Epidermal melanocyte (primary cell): ENCODE measurements at regions not wholly inside any gene's neighbourhood (a gene's known extent, or its start where the extent isn't known, plus 50 kb on each side); places are given as distances from the start of the nearest gene placed in this dataset.
"Not testable (repeated sequence)": the region's sequence is repeated elsewhere in the genome, so short reads cannot be mapped to it uniquely, and the experiment has no call there.

Experiments used
- DNase-seq: peaks from one replicate; pipeline ENCODE4 v3.0.0; 2011; ENCODE audit warnings: low spot score; ENCODE audit not compliant: insufficient read length

DNA sequence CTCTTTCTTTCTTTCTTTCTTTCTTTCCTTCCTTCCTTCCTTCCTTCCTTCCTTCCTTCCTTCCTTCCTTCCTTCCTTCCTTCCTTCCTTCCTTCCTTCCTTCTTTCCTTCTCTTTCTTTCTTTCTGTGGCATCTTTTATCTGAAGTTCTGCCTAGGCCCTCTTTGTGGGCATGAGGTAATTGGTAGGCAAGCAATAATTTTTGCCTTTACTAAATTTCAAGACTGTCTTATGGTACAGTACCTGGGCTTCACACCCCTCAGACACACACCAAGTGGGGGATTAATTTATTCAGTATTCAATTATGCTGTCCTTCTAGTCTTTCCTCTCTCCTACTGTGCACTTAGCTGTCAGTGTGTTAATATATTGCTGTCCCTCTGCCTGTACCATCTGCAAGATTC is 155.5 kb downstream of the OXSM start:
- DNase-seq = no peak

DNA sequence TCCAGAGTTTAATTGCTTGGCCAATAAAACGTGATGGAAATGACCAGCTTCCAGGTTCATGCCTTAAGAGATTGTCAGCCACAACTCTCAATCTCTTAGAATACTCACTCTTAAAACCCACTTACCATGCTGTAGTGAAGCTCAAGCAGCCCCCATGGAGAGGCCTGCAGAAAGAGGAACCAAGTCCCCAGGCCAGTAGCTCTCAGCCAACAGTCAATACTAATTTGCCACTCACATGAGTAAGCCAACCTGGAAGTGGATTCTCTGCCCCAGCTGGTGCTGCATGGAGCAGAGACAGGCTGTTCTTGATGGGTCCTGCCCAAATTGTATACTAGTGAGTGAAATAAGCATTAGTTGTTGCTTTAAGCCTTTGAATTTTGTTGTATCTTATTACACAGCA is 155.9 kb downstream of the OXSM start:
- no peak for DNase-seq

DNA sequence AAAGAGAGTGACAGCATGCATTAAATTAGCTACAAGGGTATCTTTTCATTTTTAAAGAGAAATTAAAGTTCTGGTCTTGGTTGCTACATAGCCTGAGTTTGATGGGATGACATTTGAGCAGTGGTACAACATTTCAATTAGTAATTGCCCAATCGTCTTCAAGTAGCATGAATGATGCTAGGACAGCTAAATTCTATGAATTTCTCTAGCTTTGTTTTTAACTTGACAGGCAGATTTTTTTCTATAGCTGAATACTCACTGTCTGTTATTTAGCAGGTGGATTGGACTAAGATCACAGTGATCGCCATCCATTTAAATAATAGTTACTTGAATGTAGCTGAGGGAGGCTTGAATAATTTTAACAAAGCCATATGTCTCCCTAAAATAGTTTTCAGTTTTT is 162.2 kb downstream of the OXSM start:
- DNase-seq = no peak

DNA sequence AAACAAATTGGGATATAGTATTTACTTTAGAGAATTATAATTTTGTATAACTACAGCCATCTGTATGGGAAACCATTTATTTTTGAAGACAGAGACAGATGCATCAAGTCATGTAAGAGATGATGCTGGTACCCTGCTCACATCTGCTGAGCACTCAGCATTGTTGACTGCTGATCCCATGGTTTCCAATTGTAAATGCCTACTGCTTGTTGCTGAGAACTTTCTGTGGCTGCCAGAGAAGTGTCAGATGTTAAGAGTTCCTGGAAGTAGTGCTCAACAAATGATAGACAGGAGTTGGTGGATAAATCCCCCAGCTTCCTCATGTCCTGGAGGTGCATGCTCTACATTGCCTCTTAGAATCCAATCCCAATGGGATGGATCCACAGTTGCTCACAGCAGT is 167.1 kb downstream of the OXSM start:
- no peak for DNase-seq

DNA sequence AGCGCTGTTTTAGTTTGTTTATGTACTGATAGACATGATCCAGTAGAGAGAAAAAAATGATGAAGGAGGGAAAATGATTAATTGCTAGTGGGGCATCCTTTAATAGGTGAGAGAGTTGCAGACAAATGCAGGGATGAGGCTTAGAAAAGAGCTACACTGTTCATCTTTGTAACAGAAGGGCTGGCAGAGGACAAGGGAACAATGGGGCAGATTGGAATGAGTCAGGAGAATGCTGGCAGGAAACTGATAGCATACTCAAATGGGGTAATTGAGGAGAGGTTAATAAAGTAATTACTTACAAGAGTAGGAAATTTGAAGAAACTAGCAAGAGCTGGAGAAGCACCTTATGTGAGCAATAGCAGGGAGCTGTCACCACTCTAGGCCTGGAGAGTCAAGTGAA is 170.9 kb downstream of the OXSM start:
- DNase-seq = no peak

DNA sequence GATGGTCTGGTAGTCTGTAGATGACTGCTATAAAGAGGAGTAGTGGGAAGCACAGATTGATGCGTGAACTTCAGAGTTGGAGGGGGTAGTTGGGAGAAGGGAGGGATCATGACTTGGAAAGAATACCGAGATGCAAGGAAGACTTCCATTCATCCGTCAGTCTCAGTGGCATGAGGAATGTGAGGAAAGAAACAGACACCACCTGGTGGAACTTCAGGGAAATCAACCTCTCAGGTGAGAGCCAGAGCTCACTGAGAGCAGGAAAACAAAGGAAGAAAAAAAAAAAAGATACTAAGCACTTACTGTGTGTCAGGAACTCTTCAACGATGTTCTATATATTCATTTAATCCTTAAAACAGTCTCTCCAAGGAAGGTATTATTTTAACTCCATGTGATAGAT is 172.4 kb downstream of the OXSM start:
- no peak for DNase-seq

DNA sequence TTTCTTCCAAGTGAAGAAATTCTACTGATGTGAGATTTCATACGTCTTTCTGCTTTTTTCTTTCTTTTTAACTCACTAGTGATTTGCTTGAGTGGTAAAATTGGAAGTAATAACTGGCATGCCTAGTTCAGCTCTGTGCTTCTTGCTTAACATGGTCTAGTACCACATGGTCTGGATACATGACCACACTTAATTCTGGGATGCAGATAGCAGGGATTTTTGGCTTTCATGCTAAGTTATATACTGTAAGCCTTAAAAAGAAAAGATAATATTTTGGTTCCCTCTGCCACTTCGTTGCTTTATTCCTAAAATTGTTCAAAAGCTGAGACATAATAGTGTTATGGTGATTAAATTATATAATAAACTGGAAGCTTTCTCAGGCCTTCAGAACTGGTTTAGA is 174.3 kb downstream of the OXSM start:
- no peak for DNase-seq

DNA sequence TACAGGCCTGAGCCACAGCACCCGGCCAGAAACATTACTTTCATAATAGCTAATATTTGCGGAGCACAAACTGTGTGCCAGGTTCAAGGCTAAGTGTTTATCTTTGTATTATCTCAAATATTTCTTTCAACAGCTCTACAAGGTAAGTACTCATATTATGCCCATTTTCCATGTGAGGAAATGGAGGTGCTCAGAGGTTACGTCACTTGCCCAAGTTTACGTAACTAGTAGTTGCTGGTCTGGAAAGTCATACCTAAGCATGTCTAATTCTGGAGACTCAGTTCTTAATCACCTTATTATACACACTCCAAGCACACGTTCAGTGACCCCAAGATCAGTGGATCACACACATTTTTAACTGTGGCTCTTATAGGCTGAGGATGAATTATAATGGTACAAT is 177.5 kb downstream of the OXSM start:
- no peak for DNase-seq

DNA sequence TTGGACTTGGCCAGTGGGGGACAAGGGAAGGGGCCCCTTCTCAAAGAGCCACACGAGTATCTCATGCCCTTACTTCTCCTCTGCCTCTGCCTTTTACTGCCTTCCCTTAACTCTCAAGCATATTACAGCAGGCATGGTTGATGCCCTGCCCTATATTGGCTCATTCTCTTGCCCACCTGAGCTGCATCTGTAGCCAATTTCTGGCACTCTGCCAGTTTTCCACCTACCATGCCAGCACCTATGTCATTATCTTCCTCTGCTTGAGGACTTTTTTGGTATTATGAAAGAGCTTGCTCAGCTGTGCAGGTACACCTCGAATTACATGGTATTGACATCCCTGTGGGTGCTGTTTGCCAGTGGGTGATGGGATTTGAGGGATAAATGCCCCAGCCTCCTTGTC is 181.8 kb downstream of the OXSM start:
- no peak for DNase-seq

DNA sequence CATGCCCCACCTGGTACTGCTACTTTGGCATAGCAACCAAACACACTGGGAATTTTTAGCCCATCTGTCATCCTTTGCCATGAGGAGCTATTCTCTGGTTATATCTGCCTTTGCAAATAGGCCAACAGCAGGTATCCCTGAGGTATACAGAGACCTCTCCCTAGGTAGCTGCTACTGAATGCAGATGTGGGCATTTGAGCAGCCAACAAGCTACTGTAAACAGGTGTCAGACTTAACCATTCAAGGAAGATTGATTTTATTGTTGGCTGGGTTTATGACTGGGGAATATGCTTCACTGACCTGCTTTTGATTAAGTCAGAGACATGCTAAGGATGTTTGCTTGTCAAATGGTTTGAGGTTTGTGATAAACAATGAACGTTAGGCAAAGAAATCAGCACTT is 183.2 kb downstream of the OXSM start:
- no peak for DNase-seq

DNA sequence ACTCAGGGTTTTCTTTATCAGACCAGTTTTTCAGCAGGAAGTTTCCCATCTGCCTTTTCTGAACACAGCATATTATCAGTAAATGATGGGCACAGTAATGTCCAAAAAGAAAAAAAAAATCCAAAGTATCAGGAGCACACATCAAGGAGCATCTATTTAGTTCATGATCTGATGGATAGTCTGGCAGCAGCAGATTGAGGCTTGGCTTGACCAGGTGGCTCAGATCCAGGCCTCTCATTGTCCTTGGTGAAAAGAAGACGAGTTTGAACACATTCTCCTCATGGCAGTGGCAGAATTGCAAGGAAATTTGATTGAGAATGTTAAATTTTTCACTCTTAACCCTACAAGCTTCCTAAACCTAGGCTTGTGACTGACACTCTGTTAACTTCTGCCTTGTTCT is 192.9 kb downstream of the OXSM start:
- DNase-seq = no peak

DNA sequence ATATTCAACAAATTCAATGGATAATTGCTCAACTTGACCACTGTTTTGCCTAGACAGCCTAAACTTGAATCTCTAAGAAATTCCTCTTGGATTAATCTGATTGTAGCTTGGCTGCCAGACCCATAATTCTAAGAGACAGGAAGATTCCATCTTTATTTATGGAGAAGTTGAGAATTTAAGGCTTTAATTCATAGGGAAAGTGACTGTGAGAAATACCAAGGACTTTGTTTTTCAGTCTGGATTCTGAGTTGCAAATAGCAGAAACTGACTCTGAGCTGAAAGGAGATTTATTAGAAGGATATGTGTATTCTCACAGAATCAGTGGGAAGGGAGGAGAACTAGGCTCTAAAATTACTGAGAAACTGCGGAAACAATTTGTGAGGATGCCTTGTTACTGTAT is 195.7 kb downstream of the OXSM start:
- no peak for DNase-seq

DNA sequence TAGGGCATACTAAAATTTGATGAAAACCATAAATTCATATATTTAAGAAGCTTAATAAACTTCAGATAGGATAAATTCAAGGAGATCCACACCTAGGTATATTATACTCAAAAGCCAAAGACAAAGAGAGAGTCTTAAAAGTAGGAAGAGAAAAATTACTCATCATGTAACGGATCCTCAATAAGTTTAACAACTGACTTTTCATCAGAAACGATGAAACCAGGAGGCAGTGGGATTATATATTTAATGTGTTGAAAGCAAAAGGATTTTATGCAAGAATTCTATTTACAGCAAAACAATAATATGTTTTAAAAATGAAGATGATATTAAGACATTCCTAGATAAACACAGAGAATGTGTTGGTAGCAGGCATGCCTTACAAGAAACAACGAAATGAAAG is 202.7 kb downstream of the OXSM start:
- no peak for DNase-seq

DNA sequence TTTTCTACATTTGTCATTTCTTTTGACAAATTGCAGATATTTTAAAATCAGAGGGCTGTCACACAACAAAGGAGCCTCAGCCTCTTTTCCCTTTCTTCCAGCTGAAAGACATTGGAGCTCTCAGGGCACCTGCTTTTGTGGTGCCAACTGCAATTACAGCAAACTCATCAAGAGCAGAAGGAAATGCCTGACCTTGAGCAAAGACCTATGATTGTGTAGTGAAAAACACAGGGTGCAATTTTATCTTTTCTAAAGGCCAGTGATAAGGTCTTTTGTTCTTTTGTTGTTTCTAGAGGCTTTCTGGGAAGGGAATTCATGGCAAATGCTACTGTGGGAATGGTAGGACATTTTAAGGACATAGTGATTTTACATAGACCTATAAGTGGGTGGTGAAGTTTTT is 214.3 kb downstream of the OXSM start:
- DNase-seq = no peak

DNA sequence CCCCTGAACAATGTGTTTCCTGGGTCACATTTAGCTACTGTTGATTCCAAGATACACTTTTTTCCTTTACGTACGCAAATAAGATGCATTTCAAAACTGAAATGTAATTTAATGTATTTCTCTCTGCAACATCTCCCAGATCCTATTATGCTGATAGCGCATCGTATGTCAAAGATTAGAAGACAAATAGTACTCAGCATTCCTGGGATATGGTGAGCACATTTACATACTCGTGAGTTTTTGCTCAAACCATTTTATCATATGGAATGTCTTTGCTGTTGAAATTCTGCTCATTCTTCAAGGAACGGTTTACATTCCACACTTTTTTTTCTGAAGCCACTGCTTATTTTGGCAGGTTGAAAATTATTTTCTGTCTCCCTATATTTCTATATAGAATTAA is 221.4 kb downstream of the OXSM start:
- DNase-seq = no peak

DNA sequence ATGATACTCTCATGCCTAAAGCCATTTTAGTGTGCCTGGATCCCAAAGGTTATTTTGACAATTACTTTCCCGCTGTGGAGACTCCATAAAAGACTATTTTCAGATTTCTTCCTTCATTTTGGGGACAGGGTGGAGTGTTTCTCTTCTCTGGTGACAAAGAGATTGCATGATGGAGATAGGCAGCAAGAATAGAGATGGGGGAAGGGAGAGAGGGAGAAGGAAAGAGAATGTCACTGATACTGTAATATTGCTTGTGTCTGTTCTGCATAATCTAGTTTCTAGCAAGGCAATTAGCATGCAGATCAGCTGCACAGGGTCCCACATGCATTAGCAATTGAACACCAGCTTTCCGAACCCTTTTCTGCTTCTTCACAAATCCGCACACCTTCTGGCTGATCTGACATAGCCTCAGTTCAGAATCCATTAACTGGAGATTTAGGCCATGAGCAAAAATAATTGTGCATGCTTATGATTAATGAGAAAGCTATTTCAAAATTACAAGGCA is 222.4 kb downstream of the OXSM start:
- DNase-seq = no peak

DNA sequence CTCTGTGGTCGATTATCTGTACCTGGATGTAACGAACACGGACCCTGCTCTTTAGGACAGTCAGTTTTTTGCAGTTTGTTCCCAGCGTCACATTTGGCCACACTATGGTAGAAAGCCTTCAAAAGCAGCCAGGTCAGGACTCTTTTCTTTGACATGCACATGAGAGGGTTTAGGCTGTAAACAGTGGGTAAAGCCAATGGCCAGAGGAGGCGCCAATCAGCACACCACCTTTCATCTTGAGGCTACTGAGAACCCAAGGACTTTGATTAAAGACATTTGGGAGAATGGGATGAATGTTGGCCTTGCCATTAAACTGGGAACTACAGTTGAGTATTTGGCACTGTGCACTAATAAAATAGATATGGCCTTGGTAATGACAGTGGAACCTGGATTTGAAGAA is 225.9 kb downstream of the OXSM start:
- DNase-seq = no peak

DNA sequence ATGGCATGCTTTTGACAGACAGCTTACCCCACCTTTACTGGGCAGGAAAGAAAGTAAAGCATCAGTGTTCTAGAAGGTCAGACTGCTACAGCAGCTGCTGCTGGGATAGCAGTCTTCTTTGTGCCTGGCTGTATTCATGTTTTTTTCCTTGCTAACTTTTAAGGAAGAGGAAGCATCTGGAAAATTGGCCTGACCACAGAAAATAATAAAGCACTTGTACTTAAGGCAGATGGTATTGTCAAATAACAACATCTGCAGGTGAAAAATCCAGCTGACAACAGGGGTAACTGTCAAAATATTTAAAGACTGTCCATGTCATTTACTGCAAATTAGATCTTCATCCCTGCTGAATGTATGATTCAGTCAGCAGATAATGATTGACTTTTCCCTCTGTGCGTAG is 229.0 kb downstream of the OXSM start:
- no peak for DNase-seq

DNA sequence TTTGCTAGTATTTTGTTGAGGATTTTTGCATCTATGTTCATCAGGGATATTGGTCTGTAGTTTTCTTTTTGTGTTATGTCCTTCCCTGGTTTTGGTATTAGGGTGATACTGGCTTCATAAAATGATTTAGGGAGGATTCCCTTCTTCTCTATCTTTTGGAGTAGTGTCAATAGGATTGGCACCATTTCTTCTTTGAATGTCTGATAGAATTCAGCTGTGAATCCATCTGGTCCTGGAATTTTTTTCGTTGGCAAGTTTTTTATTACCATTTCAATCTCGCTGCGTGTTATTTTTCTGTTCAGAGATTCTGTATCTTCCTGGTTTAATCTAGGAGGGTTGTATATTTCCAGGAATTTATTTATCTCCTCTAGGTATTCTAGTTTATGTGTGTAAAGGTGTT is 234.3 kb downstream of the OXSM start:
- not testable (repeated sequence) for DNase-seq

DNA sequence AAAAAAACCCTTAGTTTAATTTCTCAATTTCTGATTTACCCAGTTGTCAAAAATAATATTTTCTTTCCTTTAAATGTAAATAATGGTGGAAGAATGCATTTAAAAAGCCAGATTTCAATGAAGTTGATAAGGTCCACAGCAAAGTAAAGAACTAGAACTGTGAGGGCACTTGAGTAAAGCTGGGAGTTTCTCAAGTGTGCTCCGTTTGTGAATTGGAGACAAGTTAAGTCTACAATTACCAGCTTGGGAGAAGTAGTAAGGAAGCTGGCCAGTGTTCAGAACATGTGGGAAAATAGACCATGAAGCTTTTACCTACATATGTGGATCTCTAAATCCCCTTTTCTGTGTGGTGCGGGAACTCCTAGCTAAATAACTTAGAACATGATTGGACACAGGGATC is 239.4 kb downstream of the OXSM start:
- DNase-seq = no peak

DNA sequence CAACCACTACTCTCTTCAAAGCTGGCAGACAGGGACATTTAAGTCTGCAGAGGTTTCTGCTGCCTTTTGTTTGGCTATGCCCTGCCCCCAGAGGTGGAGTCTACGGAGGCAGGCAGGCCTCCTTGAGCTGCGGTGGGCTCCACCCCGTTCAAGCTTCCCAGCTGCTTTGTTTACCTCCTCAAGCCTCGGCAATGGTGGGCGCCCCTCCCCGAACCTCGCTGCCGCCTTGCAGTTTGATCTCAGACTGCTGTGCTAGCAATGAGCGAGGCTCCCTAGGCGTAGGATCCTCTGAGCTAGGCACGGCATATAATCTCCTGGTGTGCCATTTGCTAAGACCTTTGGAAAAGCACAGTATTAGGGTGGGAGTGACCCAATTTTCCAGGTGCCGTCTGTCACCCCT is 252.2 kb downstream of the OXSM start:
- not testable (repeated sequence) for DNase-seq

DNA sequence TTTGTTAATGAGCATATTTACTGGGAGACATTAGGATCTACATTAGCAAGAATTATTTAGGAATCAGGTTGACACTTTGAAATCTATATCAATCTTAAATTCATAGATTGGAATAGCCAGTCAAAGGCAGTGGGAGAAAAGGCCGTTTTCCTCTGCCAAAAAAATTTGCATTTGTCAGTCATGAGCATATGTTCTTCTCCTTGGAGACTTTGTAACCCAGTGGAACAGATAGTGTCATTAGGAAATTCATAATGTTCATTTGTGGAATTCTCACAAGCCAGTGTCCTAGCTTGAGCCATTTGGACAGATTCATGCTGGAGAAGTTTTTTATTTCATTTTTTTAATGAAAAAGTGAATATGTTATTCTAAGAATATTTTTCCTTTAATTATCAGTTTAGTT is 260.1 kb downstream of the OXSM start:
- DNase-seq = no peak

DNA sequence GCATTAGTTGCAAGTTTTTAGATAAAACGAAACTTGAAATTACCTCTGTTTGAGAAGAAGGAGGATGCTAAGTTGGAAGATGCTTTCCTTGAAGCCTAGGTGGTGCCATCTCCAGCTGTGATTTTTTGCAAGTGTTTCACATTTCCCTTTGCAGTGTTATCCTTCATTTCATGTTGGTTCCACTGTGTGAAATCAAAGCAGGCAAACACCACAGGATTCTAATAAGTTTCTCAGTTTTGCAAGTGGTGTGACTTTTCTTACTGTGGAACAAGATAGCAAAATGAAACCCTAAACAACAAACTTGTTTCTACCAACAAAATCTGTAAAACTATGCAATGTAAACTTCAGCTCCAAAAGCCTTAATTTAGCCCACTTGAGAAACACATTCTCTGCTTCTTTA is 260.9 kb downstream of the OXSM start:
- DNase-seq = no peak

DNA sequence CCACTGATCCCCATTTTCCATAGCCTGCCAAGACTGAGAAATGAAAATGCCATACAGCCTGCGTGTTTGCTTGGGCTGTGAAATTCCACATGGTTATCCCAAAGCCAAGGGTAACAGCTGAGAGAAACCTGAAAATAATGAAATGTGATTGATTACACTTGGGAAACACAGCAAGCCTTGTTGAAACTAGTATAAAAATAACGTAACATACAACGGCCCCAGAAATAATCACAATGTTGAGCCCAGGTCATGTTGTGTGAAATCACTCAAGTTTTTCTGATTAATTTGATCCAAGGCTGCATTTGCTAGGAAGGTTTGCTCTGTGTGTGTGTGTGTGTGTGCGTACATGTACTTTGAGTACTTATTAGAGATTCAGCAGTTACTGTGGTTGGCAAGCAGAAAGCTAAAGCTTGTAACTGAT is 269.0 kb downstream of the OXSM start:
- DNase-seq = no peak
